GM21717 (cell line): ENCODE measurements at regions not wholly inside any gene's neighbourhood (a gene's known extent, or its start where the extent isn't known, plus 50 kb on each side); places are given as distances from the start of the nearest gene placed in this dataset.
A peak's percentile ranks its signal among the peaks of the same experiment; 100 is the strongest.

Experiments
- ATAC-seq: cut with Tn5 transposase; IDR thresholded peaks from one replicate; pipeline ENCODE4 v1.9.1; 2021; ENCODE audit warnings: mild to moderate bottlenecking, moderate library complexity; ENCODE audit not compliant: unreplicated experiment

DNA sequence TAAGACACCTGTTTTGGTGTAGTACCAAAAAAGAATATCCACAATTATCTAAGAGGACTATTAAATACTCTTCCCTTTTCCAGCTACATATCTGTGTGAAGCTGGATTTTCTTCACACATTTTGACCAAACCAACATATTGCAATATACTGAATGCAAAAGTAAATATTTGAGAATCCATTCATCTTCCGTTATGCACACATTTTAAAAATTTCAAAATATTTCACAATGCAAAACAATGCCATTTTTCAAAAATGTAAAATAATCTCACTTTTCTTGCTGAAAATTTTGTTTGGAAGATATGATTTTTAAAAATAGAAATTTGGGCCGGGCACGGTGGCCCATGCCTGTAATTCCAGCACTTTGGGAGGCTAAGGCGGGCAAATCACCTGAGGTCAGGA lies 133.9 kb upstream of the FUT8 start:
- no peak for ATAC-seq

DNA sequence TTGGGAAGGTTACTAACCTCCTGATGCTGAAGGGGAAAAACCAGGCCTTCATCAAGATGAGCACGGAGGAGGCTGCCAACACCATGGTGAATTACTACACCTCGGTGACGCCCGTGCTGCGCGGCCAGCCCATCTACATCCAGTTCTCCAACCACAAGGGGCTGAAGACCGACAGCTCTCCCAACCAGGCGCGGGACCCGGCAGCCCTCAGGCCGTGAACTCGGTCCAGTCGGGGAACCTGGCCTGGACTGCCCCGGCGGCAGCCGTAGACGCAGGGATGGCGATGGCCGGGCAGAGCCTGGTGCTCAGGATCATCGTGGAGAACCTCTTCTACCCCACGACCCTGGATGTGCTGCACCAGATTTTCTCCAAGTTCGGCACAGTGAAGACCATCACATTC lies 133.0 kb upstream of the FUT8 start:
- ATAC-seq = no peak

DNA sequence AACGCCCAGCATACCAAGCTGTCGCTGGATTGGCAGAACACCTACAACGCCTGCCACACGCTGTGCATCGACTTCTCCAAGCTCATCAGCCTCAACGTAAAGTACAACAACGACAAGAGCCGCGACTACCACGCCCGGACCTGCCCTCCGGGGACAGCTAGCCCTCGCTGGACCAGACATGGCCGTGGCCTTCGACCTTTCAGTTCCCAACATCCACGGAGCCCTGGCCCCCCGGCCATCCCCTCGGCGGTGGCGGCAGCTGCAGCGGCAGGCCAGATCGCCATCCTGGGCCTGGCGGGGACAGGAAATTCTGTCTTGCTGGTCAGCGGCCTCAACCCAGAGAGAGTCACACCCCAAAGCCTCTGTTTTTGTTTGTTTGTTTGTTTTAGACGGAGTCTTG lies 132.6 kb upstream of the FUT8 start:
- ATAC-seq = no peak

DNA sequence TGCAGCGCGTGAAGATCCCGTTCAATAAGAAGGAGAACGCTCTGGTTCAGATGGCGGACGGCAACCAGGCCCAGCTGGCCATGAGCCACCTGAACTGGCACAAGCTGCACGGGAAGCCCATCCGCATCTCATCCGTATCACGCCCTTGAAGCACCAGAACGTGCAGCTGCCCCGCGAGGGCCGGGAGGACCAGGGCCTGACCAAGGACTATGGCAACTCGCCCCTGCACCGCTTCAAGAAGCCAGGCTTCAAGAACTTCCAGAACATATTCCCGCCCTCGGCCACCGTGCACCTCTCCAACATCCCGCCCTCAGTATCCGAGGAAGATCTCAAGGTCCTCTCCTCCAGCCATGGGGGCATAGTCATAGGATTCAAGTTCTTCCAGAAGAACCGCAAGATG lies 131.9 kb upstream of the FUT8 start:
- ATAC-seq = no peak

DNA sequence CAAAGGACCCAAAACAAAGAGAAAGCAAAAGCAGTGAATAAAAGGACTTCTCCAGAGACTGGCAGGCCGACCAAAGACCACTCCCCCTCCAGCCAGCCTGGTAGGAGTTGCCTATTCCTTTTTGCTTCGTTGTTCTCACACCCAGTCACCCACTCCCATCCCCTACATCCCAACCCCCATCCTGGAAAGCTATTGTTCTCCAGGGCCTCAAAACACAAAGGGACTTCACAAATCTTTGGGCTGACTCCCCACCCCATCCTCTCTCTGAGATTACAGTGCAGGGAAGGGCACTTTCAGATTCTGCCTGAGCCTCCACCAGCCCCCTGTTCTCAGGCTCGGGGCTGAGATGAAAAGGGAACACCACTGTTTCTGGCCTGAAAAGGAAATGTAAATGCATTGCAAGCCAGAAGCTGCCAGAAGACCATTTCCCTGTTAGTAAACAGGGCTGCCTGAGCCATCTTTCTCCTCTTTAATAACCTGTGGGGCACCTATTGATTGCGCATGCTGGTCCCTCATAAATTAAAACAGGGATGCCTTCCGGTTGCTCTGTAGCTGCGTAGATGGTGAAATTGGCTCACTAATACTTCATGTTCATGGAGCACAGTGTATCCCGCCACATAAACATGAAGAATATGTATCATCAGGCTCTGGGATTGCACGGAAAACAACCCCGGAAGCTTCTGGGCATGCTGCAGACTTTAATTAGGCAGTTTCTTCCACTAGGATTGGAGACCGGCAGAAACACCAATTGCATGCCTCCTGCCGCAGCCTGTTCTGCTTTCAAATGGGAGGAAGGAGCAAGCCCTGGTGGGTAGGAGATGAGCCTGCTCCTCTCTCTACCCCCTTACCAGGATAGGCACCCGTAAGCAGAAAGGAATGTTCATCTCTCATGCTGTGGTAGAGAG lies 130.3 kb upstream of the FUT8 start:
- ATAC-seq = no peak

DNA sequence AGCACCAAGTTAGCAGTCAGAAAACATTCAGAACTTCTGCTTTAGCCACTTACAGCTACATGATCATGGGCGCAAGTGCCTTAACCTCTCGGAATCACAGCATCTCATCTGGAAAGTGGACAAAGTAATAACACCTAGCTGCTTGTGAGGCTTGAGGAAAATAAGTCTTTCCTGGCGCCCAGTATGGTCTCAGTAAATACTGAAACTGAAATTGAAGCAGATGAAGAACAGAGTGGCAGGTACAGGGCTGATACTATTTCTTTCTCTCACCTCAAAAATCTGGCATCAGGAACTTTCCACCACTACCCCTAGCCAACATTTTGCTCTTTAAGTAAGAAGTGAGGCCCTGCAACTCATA lies 129.7 kb upstream of the FUT8 start:
- ATAC-seq = no peak

DNA sequence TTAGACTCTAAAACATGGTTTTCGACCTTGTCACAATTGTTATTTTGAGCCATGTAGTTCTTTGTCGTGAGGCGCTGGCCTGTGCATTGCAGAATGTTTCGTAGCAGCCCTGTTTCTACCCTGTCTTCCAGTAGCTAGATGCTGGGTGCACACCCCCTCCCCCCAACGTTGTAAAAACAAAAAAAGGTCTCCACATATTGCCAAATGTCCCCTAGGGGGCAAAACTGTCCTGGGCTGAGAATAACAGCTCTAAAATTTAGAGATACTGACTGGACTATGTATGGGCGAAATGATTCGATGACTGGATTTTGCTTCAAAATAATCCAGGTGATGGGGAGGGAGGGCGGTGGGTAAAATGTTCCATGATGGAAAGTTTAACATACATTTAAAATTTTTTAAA lies 126.1 kb upstream of the FUT8 start:
- ATAC-seq = no peak

DNA sequence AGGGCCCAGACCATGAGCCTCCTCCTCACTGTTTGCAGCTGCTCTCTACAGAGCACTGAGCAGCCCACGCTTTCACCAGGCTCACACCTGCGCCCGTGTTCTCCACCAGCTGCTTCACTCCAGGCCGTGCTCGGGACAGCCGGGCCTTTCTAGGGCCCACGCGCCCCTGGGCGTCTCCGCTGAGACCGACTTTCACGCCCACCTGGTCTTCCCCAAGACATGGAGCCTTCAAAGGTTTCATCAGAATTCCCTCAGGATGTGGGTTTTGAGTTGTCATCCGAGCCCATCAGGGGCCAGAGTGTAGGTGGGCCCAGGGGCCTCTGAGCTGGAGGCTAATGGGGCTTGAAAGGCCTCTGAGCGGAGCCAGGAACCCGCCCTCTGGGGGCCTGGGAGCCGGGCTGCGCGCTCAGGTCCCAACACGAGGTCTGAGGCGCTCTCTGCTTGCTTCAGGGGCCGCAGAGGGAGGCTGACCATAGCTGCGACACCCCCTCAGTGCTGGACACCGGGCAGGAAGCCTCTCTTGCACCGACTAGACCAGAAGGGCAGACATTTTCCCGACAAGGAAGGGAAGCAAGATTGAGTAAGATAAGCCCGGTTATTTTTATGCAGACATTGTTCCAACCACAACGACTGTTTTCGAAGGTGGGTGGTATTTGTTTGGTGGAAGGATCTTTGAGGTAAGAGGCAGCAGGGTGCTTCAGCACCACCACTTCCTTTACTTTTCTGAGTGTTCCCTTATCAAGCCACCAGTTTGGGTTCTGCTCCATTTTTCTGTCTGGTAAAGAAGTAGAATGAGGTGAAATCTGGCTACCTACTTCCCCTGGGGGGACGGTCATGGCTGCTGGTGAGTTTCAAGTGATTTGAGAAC lies 125.0 kb upstream of the FUT8 start:
- ATAC-seq = peak; percentile 54

DNA sequence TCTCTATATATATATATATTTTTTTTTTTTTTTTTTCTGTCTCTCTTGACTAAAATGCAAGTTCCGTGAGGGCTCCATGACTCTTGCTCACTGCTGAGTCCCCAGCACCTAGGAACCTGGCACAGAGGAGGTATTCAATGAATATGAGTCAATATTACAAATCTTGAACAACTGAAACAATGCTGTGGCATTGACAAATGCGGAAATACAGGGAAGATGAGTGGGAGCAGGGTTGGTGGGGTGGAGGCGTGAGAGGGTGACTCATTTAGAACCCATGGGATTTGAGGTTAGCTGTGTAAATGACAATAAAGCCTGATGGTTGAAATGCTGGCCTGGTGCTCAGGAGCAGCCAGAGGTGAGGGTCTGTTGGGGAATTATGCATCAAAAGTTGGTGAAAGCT lies 121.7 kb upstream of the FUT8 start:
- ATAC-seq = no peak

DNA sequence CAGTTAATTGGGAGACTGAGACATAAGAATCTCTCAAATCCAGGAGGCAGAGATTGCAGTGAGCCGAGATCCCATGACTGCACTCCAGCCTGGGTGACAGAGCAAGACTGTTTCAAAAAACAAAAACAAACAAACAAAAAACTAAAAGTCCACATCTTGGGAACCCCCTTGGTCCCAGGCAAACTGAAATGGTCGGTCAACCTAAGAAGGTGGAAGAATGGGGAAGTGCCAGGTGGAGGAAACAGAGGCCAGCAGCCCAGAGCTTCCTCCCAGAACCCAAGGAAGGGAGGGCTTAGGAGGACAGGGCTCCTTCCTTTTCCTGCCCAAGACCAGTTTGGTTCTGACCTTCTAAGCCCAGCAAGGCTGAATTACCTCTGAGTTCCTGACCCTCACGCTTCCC lies 121.0 kb upstream of the FUT8 start:
- ATAC-seq = no peak

DNA sequence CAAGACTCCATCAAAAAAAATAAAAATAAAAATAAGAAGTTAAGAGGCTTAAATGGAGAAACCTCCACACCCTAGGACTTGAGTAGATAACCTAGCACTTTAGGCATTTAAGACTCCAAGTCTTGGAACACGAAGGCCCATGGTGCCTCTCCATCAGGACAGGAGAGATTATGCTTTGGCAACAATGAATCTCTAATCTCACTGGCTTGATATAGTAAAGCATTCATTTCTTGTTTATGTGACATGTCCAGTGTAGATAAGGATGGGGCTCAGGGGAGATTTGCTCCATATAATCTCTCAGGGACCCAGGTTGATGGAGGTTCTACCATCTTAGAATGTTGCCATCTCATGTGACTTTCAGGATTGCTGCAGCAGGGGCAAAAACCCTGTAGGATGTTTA lies 117.7 kb upstream of the FUT8 start:
- ATAC-seq = no peak

DNA sequence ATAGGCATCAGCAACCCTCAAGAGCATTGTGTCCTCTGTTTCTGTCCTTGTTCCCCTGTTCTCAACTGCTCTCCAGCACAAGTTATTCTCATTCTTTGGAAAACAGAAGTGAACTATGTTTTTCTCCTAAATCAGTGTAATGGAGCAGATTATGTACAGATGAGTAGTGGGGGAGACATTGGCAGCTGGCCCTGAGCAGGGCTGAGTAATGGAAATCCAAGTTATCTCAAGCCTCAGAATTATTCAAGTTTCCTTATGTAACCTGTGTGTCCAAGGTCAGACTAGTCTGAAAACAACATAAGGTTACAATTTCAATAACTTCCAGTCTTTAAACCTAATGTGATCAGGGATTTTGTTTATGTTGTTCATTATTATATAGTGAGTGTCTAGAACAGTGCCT lies 116.1 kb upstream of the FUT8 start:
- no peak for ATAC-seq

DNA sequence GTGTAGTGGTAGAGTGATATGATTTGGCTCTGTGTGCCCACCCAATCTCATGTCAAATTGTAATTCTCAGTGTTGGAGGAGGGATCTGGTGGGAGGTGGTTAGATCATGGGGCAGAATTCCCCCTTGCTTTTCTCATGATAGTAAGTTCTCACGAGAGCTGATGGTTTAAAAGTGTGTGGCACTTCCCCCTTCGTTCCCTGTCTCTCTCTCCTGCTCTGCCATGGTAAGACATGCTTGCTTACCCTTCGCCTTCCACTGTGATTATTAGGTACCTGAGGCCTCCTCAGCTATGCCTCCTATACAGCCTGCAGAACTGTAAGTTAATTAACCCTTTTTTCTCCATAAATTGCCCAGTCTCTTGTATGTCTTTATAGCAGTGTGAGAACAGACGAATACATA lies 115.7 kb upstream of the FUT8 start:
- no peak for ATAC-seq

DNA sequence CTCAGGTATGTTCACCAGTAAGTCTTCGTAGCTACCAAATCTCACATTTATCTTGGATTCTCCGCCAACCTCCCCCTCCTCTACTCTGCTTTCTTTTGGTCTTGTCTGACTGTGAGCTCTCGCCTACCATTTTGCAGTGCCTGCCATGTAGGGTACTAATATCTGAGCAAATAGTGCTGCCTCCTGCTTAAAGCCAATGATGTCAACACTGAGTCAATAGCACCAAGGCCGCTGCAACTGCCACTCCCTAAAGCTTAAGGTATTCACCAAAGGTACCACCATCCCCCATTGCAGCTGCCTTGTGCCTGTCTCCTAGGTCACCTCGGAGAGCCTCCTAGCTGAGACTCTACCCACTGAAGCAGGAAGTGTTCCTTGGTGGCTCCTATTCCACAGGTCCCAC lies 114.8 kb upstream of the FUT8 start:
- ATAC-seq = no peak

DNA sequence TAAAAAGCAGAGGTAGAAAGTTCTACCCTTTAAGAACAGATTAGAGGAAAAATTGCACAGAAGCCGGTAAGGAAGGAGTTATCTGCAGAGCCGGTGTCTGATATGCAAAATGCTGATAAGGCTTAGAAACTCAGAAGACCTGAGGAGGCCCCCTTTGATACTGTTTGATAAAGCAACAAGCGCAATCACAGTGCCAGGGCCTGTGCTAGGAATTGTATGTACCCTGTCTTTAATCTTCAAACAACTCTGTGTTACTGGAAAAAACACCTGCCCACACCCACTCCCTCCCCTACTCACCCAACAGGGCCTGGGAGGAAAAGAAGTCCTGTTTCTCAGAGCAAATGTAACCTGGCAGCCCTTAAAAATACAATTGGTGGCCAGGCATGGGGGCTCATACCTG lies 112.7 kb upstream of the FUT8 start:
- ATAC-seq = no peak

DNA sequence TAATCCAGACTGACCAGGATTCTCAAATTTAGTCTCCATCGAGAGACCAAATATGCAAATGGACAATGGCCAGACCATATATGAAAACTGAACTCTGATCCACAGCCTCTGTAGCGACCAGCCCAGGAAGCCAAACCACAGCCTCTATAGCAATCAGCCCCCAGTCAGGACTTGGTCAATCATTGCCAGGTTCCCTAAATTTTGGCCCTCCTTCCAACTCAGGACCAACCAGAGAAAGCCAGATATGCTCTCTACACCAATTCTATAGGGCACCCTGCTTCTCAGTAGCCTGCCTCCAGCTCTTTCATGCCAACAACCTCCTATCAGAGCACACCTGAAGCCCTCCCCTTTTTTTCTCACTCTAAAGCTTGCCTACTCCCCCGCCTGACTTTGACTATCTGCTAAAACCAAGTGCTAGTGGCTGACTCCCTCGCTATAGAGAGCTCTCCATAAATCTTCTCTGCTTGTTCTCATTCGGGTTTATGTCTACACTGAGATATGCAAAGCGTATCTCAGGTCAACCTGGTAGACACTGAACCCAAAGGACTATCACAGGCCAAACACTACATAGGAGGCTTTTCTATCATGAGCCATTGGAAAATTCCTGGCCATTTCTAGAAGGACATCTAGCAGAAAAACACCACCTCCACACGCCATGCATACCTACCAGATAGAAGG lies 110.5 kb upstream of the FUT8 start:
- peak; percentile 55 for ATAC-seq

DNA sequence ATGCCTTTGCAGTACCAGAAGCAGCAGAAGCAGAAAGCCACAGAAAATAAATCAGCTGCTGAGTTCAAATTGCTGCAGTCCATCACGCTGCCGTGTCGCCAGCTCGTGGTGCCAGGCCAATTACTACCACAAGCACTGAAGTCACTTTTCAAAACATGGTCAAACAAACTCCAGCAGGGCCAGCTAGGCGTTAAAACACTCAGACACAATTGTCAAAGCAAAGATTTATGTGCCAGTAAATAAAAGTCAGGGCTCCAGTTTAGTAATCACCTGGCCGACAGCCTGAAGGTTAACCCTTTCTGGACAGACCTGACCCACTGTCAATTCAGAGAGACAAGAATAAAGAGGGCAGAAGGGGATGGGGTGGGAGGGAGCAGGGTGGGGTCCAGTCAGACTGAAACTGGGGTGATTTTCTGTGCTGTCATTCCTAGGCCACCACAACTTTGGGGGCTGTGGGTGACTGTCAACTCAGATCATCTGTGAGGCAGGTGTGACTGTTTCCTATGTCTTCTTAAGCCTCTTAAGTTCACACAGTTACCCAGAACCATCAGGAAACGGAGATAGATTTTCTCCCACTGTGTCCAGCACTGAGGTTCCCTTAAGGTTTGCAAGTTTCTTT lies 109.8 kb upstream of the FUT8 start:
- ATAC-seq = peak; percentile 49

DNA sequence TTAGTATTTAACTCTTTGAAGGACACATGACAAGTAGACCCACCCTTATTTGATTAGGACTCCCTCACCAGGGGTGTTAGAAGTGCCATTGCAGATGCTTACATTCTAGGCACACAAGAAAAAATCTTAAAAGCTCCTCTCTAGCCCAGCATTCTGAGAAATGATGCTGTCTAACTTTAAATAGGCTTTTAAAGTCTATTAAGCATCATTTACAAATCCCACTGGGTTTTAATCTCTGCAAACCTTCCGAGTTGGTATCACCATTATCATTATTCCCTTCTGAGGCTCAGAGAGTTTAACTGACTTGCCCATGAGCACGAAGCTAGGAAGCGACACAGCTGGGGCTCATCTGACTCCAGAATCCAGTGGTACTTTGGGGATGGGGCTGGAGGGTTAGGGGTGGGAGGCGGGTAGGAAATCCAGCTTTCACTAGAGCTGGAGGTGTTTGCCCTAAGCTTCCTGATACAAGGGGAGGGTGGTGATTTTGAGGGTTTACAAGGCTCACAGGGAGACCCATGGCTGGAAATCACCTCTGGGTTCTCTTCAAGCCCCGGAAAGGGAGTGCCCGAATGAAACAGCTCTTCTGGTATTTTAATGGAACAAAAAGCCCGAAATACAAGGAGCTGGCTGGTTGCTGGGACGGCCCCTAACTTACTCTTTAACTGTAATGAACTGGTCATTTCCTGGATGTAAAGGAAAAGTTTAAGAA lies 109.2 kb upstream of the FUT8 start:
- ATAC-seq = no peak

DNA sequence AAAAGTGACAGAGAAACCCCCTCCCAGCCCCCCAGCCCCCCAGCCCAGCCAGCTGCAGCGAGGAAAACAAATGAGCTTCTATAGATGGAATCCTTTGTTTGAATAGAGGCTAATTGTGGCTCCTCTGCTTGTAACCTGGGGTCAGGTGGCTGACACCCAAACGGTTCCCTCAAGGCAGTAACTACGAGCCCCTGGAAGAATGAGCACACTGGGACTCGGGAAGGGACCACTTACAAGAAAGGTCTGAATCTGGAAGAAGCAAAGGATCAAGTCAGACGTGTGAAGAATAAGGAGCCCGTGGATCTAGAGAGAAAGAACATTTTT lies 108.7 kb upstream of the FUT8 start:
- ATAC-seq = no peak

DNA sequence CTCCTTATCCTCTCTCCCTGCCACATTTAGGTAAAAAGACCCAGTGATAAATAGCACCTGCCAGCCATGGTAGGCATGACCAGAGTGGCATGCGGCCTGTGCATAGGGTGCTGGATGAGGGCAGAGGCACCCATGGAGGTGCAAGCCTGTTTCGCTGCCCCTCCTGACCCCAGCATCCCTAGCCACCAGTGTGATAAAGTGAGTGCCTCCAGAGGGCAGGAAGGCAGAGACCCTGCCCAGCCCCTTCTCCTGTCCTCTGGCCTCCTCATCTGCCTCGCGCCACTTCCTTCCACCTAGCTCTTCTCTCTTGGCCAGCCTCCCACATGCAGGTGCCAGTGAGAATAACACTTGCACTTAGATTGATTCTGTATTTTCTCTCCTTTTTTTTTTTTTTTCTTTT lies 108.3 kb upstream of the FUT8 start:
- no peak for ATAC-seq

DNA sequence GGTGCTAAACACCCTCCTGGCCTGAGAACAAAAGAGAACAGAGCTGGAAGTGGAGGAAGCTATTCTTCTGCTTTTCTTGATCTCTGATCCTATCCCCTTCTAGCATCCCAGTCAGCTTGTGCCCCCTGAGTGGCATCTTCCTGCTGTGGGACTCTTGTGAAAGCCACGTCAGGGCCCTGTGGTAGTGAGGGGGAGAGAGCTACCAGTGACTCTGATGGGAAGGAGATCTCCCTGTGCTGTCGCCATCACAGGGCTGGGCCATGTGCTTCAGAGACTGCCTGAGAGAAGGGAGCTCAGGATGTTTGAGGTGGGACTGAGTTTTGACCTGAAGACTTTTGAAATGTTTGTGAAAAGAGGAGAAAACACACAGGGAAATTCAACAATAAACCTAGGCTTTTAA lies 107.6 kb upstream of the FUT8 start:
- no peak for ATAC-seq
